ENCODE measurements at regions not wholly inside any gene's neighbourhood (a gene's known extent, or its start where the extent isn't known, plus 50 kb on each side); places are given as distances from the start of the nearest gene placed in this dataset.

- peaks cover 3% of the 10 kb centered on the region for H3K27me3 ChIP-seq (ENCODE audit: control insufficient read depth, extremely low read depth, insufficient read depth, low read length)
Measured at GRCh38 chr15:61511089-61511488, 282.0 kb upstream of the RORA start.

GRCh38 chr15:61509327-61509840, 280.3 kb upstream of the RORA start:
- no peaks in the 10 kb centered on the region for H3K4me1 ChIP-seq (ENCODE audit: control insufficient read depth, extremely low read depth, insufficient read depth, low read length)
- DNase-seq (ENCODE audit: low read depth, low spot score) (no peak), FAIRE-seq (no peak)
- H3K4me3 ChIP-seq (ENCODE audit: control insufficient read depth in 2 of 3, extremely low read depth in 1 of 3, insufficient read depth in 2 of 3, low read depth in 1 of 3, low read length in 3 of 3): no peak overlapping the region
- no peak overlapping the region for H2AFZ ChIP-seq (ENCODE audit: control insufficient read depth, low read length)
- dilution Hi-C loops (cut with MboI; ENCODE audit: extremely low pct_ligation_motif_present, low sequenced_read_pairs): no loop called here
- no peak overlapping the region for H3K9ac ChIP-seq (ENCODE audit: control insufficient read depth, extremely low read depth, insufficient read depth, low read length)
- no peak overlapping the region for H3K27ac ChIP-seq (ENCODE audit: control insufficient read depth, insufficient read depth, low read length)
- H3K9me1 ChIP-seq (ENCODE audit: control insufficient read depth, extremely low read depth, insufficient read depth, low read length): no peaks in the 10 kb centered on the region
- H3K9me3 ChIP-seq (ENCODE audit: control insufficient read depth, low read depth, low read length): no peaks in the 10 kb centered on the region
- H3K4me2 ChIP-seq (ENCODE audit: control insufficient read depth, extremely low read depth, insufficient read depth, low read depth, low read length): no peak overlapping the region
- H4K20me1 ChIP-seq (ENCODE audit: control insufficient read depth, extremely low read depth, insufficient read depth, low read length): no peaks in the 10 kb centered on the region
- H3K36me3 ChIP-seq (ENCODE audit: control insufficient read depth in 2 of 2, extremely low read depth in 1 of 2, insufficient read depth in 2 of 2, low read length in 2 of 2): no peaks in the 10 kb centered on the region
- TF ChIP-seq EZH2 (IDR thresholded peaks at IDR 0.05; ENCODE audit: low read length): no peak
- TF ChIP-seq, protein P1, sequence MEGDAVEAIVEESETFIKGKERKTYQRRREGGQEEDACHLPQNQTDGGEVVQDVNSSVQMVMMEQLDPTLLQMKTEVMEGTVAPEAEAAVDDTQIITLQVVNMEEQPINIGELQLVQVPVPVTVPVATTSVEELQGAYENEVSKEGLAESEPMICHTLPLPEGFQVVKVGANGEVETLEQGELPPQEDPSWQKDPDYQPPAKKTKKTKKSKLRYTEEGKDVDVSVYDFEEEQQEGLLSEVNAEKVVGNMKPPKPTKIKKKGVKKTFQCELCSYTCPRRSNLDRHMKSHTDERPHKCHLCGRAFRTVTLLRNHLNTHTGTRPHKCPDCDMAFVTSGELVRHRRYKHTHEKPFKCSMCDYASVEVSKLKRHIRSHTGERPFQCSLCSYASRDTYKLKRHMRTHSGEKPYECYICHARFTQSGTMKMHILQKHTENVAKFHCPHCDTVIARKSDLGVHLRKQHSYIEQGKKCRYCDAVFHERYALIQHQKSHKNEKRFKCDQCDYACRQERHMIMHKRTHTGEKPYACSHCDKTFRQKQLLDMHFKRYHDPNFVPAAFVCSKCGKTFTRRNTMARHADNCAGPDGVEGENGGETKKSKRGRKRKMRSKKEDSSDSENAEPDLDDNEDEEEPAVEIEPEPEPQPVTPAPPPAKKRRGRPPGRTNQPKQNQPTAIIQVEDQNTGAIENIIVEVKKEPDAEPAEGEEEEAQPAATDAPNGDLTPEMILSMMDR (optimal IDR thresholded peaks at IDR 0.05 in 1 of 3, IDR thresholded peaks at IDR 0.05 in 1 of 3, conservative IDR thresholded peaks at IDR 0.05 in 1 of 3; ENCODE audit: extremely low read depth in 1 of 3, insufficient read depth in 2 of 3, low read length in 3 of 3): no peak
- no peaks in the 10 kb centered on the region for H3K79me2 ChIP-seq (ENCODE audit: control insufficient read depth, insufficient read depth, low read length)
- H3K27me3 ChIP-seq (ENCODE audit: control insufficient read depth, extremely low read depth, insufficient read depth, low read length): peaks cover 3% of the 10 kb centered on the region

More at GRCh38 chr15:61511089-61511488, 282.0 kb upstream of the RORA start:
- Histone ChIP-seq H4K20me1 (ENCODE audit: control insufficient read depth, extremely low read depth, insufficient read depth, low read length) (no peaks in the 10 kb centered on the region), H2AFZ (ENCODE audit: control insufficient read depth, low read length) (no peak overlapping the region), H3K79me2 (ENCODE audit: control insufficient read depth, insufficient read depth, low read length) (no peaks in the 10 kb centered on the region), H3K36me3 (ENCODE audit: control insufficient read depth in 2 of 2, extremely low read depth in 1 of 2, insufficient read depth in 2 of 2, low read length in 2 of 2) (no peaks in the 10 kb centered on the region), H3K9me3 (ENCODE audit: control insufficient read depth, low read depth, low read length) (no peaks in the 10 kb centered on the region), H3K4me1 (ENCODE audit: control insufficient read depth, extremely low read depth, insufficient read depth, low read length) (no peaks in the 10 kb centered on the region), H3K9ac (ENCODE audit: control insufficient read depth, extremely low read depth, insufficient read depth, low read length) (no peak overlapping the region), H3K4me2 (ENCODE audit: control insufficient read depth, extremely low read depth, insufficient read depth, low read depth, low read length) (no peak overlapping the region), H3K9me1 (ENCODE audit: control insufficient read depth, extremely low read depth, insufficient read depth, low read length) (no peaks in the 10 kb centered on the region), H3K4me3 (ENCODE audit: control insufficient read depth in 2 of 3, extremely low read depth in 1 of 3, insufficient read depth in 2 of 3, low read depth in 1 of 3, low read length in 3 of 3) (no peak overlapping the region), H3K27ac (ENCODE audit: control insufficient read depth, insufficient read depth, low read length) (no peak overlapping the region)
- dilution Hi-C loops (cut with MboI; ENCODE audit: extremely low pct_ligation_motif_present, low sequenced_read_pairs): no loop called here
- no peak for DNase-seq (ENCODE audit: low read depth, low spot score)
- no peak for FAIRE-seq
- TF ChIP-seq, protein P1 (optimal IDR thresholded peaks at IDR 0.05 in 1 of 3, IDR thresholded peaks at IDR 0.05 in 1 of 3, conservative IDR thresholded peaks at IDR 0.05 in 1 of 3; ENCODE audit: extremely low read depth in 1 of 3, insufficient read depth in 2 of 3, low read length in 3 of 3): no peak
- no peak for TF ChIP-seq EZH2 (IDR thresholded peaks at IDR 0.05; ENCODE audit: low read length)

All from keratinocyte (primary cell).